GF-D8 (cell line): ENCODE measurements at regions not wholly inside any gene's neighbourhood (a gene's known extent, or its start where the extent isn't known, plus 50 kb on each side); places are given as distances from the start of the nearest gene placed in this dataset.
"Not testable (repeated sequence)": the region's sequence is repeated elsewhere in the genome, so short reads cannot be mapped to it uniquely, and the experiment has no call there.

Experiments used
- DNase-seq: peaks from one replicate; lab custom pipeline; 2025; lab: John Stamatoyannopoulos, UW

DNA sequence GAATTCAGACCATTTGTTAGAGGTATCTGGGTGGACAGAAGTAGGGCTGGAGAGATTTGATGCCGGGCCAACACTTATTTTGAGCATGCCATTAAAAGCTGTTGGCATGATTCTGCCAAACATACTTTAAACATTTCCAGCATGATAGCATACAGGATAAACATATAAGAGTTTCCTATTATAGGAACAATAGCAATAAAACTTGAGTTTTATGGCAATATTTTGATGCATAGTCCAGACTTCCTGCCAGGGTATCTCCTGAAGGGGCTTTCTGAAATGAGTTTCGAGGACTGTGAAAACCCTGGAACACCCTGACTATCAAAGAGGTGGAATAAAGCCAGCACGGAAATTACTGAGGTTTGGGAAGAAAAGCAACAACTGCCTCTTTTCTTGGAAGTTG lies 1398.0 kb upstream of the NXPH2 start:
- no peak for DNase-seq

DNA sequence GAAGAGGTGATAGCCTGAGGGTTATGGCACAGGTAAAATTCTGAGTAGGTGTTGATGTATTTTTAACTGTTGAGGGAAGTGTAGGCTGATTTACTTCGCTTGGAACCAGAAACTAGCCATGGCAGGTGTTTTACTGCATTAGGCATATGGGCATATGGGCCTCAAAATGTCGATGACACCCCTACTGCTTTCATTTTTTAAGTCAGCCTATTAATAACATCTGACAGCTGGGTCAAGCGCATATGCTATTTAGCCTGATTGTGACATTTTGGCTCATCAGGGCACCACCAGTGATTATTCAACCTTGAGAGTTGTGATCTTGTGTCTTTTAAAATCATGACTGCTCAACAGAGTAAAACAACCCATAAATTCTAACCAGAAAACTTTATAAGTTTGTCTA lies 1396.9 kb upstream of the NXPH2 start:
- no peak for DNase-seq

DNA sequence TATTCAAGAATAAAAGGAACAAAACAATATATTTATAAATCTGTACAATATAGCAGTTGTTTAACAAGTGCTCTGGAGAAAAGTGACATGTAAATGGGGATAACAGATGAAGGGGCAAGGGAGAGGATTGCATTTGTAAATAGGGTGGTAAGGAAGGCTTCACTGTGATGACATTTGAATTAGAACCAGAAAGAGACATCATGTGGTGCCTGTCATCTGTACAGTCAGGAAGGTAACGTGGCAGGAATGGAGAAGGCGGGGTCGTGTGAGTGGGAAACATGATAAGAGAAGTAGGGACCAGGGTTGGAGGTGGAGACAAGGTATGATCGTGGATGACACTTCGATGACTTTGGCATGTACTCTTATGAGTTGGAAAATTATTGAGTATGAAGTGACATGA lies 1393.6 kb upstream of the NXPH2 start:
- no peak for DNase-seq

DNA sequence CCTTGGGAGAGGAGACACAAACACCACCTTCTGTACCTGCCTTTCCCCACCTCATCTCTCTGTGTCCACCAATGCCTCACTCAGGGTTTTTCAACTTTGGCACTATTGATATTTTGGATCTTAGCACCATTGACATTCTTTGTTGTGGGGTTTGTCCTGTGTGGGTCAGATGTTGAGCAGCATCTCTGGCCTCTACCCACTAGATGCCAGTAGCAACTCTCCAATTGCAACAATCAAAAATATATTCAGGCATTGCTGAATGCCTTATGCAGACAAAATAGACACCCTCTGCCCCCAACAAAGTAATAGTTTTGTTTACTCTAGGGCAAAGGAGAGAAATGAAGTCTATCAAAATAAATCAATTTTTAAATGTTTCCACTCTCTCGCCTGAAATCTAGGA lies 1384.3 kb upstream of the NXPH2 start:
- DNase-seq: no peak

DNA sequence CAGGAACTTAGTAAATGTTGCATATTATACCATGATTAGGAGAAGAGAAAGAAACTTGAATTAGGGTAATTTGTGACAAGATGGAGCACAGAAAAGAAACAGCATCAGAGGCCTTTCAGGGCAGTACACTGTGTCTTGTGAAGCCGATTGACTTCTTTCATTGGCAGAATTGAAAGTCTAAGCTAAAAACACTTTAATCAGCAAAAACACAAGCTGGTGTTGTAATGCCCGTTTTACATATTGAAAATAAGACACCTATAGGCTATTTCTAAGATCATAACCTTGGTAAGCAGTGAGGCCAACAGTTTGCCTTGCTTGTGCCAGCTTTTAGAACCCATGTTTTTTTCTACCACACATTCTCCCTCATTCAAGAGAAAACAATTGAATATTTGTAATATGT lies 1378.1 kb upstream of the NXPH2 start:
- DNase-seq: no peak

DNA sequence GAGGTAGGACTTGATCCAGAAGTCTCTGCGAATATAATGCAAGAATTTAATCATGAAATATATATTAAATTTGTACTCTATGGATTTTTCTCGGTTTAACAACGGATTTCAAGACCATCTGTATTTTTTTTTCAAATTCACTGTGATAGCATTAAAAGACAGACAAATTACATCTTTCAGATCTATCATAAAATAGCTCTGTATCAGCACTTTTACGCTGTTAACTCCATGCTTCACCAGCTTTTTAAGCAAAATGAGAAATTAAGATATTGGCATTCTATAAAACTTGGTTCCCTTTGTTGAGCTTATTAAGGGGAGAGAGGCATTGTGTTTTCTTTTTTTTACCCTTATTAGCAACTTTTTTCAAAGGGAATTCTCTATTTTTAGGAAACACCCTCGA lies 1377.6 kb upstream of the NXPH2 start:
- no peak for DNase-seq

DNA sequence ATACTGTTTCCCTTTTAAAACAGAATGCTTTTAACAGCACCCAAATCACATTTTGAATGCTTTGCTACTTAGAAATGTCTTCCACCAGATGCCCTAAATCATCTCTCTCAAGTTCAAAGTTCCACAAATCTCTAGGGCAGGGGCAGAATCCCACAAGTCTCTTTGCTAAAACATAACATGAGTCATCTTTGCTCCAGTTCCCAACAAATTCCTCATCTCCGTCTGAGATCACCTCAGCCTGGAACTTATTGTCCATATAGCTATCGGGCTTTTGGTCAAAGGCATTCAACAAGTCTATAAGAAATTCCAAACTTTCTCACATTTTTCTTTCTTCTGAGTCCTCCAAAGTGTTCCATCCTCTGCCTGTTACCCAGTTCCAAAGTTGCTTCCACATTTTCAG lies 1374.5 kb upstream of the NXPH2 start:
- no peak for DNase-seq

DNA sequence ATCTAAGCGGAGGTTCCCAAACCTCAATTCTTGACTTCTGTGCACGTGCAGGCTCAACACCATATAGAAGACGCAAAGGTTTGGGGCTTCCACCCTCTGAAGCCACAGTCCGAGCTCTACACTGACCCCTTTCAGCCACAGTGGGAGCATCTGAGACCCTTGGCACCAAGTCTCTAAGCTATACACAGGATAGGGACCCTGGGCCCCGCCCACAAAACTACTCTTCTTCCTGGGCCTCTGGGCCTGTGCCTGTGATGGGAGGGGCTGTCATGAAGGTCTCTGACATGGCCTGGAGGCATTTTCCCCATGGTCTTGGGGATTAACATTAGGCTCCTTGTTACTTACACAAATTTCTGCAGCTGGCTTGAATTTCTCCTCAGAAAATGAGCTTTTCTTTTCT lies 1374.1 kb upstream of the NXPH2 start:
- no peak for DNase-seq

DNA sequence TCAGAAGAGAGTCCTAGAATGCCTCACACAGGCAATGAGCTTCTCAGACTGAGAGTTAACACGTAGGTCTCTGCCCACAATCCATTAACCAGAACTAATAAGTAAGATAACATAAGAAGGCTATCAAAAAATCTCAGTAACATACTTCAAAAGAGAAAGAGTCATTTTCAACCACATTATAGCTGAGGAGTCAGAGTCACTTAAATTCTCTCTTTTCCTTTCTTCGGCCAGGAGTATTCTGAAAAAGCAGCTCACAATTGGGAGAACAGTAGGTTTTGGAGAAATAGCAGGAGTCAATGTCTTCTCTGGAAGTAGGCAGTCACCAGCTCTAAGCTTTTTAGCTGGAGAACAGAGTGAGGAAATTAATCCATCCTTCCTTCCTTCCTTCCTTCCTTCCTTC lies 1364.4 kb upstream of the NXPH2 start:
- DNase-seq: no peak

DNA sequence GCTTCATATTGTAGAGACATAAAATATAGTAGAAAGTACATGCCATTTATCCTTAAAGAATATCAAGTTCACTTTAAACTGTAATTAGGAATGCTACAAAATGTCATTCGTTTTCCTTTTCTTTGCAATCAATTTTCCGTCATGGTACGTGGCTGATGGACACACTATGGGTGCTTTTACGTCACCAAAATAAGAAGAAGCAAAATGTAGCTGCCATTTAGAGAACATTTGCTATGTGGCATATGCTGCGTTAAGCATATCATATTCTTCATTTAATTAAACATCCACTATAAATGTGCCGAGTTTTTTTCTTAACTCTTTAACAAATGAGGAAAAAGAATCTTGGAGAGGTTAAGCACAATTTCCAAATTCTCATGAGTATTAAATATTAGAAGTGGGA lies 1358.5 kb upstream of the NXPH2 start:
- no peak for DNase-seq

DNA sequence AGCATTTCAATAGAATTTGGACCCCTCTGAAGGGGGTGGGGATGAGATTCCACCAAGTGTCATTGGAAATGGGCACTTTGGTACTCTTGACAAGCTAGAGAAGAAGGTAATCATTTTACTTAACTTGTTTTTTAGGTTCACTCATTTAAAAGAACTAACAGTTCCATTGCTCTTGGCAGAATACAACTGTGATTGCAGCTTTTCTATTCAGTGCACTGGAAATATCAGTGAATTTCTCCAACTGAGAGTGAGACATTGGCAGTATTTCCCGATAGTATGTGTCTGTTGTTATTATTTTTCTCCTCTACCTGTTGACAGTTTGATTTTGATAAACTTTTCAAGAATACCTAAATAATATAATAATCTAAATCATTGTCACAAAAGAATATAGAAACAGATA lies 1356.7 kb upstream of the NXPH2 start:
- no peak for DNase-seq

DNA sequence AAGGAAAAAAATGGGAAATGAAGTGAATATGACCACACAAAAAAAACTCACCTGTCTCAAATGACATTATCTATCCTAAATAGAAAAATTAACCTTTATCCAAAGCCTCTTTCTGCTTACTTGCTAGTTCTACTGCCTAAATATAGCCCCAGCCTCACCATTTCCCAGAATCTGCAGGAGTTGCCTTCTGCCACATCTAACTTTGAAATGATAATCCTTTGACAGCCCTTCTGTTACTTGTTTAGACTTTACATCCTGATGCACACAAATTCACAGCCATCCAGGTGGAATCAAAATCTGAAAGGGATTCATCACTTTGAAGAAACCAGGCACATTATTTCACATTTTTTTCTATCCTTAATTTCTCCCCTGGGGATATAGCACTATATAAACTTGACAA lies 1356.2 kb upstream of the NXPH2 start:
- DNase-seq: no peak

DNA sequence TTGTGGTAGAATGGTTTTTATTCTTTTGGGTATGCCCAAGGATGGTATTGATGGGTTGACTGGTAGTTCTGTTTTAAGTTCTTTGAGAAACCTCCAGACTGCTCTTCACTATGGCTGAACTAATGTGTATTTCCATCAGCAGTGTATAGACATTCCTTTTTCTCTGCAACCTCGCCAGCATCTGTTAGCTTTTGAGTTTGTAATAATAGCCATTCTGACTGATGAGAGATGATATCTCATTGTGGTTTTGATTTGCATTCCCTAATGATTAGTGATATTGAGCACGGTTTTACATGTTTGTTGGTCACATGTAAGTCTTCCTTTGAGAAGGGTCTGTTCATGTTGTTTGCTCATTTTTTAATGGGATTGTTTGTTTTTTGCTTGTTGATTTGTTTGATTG lies 1348.7 kb upstream of the NXPH2 start:
- DNase-seq: no peak

DNA sequence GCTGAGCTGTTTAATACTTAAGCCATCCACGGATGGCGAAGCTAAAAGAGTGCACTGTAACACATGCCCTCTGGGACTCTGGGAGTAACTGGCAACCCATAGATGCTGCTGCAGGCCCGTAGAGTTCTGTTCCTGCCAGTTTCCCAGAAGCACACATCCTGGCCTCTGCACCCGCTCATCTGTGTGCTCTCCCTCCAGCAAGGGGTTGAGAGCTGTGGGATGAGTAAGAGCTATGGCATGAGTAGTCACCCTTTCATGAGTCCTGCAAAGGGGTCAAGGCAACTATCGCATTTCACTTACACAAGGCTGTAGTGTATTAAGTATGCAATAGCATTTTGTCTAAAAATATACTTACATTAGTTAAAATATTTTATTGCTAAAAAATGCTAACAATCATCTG lies 1341.8 kb upstream of the NXPH2 start:
- DNase-seq: no peak

DNA sequence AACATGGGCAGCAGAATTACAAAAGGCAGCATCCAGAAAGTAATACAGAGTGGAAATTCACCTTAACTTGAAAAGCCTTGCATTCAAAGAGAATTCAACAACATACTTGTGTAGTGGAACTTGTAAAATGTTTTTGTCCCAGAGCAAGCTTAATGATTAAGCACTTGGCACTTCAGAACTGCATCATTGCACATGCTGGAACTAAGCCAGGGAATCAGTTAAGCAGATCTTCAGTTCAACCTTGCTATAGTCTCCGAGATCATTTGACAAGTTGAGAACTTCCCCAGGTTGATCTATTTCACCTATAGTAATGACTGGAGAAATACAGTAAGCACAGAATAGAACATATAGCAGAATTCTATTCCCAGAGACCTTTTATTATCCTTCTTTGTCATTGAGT lies 1337.2 kb upstream of the NXPH2 start:
- no peak for DNase-seq

DNA sequence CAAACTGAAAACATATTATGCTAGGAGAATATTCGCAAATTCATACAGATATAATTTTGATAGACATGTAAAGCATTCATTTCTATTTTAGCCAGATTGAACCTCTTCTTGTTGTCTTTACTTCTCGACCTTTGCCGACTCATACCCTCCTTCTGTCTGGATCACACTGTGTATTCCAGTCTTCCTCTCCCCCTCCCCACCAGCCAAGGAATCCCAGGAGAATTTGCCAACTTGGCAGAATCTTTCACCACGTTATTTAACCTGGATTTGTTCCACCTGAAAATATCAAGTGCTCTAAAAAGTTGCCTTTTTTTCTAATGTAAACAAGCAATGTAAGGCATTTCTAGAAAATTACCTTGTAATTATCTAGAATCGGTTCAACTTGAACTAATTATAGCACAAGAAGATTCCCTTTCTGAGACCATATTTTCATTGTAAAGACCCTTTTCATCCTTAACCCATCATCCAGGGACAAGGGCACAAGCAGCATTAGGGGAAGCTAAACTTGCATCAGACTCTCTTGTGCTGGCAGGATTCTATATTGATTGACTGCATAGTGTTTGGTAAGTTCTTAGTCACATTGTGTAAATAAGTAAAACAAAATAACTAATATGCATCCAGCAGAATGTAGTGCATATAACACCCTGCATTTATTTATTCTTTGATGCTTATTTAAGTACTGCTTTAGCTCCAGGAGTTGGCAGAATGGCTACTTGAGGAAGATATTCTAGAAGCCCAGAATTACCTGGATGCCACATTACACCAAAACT lies 1328.7 kb upstream of the NXPH2 start:
- no peak for DNase-seq

DNA sequence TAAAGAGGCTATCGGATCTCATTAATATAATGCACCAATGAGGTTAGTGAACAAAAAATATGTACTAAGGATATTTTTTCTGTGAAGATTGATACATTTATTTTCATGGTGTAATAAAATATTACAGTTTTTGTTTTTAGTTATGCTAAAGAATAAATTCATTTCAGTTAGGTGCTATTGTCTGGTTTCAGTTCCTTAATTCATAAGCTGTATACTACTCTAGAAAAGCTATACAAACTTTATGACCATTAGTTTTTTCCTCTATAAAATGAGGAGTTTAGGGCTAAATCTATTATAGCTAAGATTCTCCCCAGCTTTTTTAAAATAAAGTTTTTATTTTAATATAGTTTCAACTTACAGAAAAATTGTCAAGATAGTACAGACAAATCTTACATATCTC lies 1311.7 kb upstream of the NXPH2 start:
- DNase-seq: no peak

DNA sequence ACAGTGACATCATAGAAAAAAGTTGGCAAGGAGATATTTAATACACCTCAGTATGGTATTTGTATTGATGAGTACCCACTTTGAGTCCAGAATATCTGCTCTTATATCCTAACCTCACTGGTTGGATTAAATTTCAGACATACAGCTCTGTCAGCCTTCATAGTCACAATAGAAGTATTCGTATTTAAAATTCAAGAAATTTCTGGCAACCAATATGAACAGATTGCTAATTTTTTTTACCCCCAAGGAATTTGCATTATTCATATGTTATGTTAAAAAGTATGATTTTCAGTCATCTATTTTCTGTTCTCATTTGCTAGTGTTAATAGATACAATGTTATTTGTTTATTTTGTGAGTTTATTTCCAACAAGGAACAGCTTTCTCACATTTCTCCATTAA lies 1306.8 kb upstream of the NXPH2 start:
- DNase-seq: no peak

DNA sequence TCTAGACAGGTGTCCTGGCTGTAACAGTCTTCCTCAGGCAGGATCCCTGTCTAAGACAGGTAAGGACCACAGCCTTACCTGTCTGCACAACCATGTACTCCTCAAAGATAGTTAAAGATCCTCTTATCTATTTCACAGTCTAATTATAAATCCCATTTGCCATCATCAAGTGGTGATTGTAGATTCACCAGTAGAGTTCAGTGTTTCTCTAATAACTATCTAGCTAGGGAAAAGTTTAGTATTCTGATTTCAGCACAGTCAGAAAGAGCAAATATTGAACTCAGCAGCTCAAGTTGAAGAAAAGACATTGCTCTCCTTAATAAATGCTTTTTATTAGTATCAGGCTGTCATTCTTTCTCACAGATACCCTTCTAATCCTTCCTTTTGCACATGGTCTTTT lies 1305.5 kb upstream of the NXPH2 start:
- no peak for DNase-seq

DNA sequence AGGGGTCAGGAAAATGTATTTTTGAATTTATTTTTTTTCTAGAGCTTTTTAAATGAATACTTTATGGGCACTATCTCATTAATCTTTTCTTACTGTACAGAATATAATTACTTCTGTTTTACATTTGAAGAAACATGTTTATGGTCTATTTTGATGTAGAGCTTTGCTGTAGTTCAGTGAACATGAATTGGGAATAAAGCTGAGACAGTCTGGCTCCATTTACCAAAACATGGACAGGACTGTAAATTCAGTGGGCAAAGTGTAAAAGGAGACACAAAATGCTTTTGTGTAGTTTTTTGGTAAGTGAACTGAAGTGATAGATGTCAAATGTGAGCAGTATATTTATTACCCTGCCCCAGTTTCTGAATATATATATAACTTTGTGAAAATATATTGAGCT lies 1298.8 kb upstream of the NXPH2 start:
- no peak for DNase-seq

DNA sequence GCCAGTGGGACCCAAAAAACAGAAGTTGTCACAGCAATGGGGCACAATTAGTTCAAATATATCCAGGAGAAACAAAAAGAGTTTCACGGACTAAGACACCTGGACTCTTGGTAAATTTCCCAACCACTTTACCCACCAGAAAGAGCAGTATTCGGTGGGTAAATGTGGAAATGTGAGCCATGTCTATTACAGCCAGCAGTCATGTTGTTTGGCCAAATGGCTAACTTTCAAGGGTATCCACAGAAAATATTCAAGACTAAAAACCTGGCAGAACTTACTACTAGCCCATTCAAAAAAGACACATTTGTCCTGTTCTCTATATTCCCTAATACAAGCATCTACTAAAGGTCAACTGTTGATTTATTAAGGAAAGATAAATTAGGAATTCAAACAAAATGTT lies 1296.0 kb upstream of the NXPH2 start:
- DNase-seq: no peak

DNA sequence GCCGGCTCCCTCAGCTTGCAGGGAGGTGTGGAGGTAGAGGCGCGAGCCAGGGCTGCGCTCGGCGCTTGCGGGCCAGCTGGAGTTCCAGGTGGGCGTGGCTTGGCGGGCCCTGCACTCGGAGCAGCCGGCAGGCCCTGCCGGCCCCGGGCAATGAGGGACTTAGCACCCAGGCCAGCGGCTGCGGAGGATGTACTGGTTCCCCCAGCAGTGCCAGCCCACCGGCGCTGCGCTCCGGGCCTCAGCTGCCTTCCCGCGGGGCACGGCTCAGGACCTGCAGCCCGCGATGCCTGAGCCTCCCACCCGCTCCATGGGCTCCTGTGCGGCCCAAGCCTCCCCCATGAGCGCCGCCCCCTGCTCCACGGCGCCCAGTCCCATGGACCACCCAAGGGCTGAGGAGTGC lies 1293.6 kb upstream of the NXPH2 start:
- not testable (repeated sequence) for DNase-seq

DNA sequence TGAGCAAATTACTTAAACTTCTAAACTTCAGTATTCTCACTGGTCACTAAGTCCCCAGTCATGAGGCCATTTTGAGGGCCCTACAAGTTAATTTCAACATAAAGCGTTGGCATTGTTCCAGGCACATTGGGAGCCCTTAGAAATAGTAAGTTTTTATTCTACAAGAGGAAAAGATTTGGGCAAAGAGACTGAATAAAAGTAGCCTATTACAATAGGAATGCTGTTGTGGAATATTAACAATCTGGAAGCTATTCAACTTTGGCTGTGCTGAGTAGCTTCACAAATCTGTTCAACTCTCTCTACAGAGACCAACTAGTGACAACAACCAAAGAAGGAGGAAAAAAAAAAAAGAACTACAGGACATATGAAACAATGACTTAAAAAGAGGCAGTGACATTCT lies 1287.5 kb upstream of the NXPH2 start:
- no peak for DNase-seq

DNA sequence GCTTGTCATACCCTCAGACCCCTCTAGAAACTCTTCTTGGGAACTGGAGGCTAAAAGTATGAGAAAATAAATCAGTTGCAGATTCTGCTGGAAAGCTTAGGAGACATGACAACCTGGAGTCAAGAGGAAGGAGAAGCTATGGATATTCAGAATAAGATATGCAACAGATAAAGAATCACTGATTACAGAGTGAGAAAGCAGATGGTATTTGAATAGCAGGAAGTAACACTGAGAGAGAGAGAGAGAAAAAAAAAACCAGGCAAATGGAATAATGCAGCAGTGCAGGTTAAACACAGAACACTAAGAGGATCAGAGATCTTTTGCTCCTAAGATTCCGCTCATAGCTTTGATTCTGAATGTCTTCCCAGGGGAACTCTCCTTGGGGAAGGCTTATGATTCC lies 1284.1 kb upstream of the NXPH2 start:
- no peak for DNase-seq

DNA sequence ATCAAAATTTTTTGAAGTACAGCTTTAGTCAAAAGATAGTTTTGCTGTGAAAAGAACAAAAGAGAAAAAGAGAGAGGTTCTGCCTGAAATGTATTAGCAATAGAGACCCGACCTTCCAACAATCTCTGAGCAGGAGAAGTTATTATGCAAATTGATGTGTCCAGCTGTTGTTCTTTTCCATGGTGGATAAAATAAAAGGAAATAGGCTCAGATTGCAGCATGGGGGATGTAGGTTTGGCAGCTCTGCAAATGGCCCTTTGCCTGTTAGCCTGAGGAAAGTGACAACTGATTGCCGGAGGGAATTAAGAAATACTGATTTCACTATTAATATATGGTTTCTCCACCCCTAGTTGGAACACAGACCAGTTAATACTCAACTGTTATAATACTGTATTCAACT lies 1283.2 kb upstream of the NXPH2 start:
- no peak for DNase-seq
